GM23338 (cell line): ENCODE measurements at regions not wholly inside any gene's neighbourhood (a gene's known extent, or its start where the extent isn't known, plus 50 kb on each side); places are given as distances from the start of the nearest gene placed in this dataset.

Source experiments
- ATAC-seq: fragments of 200-7000 bp; cut with Tn5 transposase; 3 replicates; pipeline ENCODE4 v1.9.1; 2020
- DNase-seq: peaks from one replicate; pipeline ENCODE4 v3.0.0-alpha.2; 2015; ENCODE audit warnings: low spot score
- H2AFZ ChIP-seq: fragments of 200-600 bp; sonication (generic); 2 replicates; pipeline ENCODE4 v1.8.0; 2016; ENCODE audit warnings: antibody characterized with exemption, mild to moderate bottlenecking, moderate library complexity
- H3F3A ChIP-seq: fragments of 200-600 bp; sonication (generic); replicated peaks from 2 replicates; pipeline ENCODE4 v1.8.0; 2017; ENCODE audit warnings: antibody characterized with exemption, mixed run types, low read depth
- H3K27ac ChIP-seq: fragments of 200-600 bp; sonication (generic); 2 replicates; pipeline ENCODE4 v1.6.1; 2016; ENCODE audit warnings: low read depth
- H3K27me3 ChIP-seq: fragments of 200-600 bp; sonication (generic); 2 replicates; pipeline ENCODE4 v1.8.0; 2016; ENCODE audit warnings: mild to moderate bottlenecking, mixed run types, moderate library complexity; ENCODE audit not compliant: insufficient read depth
- H3K36me3 ChIP-seq: fragments of 200-600 bp; sonication (generic); 2 replicates; pipeline ENCODE4 v1.8.0; 2016; ENCODE audit warnings: mild to moderate bottlenecking; ENCODE audit not compliant: insufficient read depth
- H3K4me1 ChIP-seq: fragments of 200-600 bp; sonication (generic); 2 replicates; pipeline ENCODE4 v1.8.0; 2016; ENCODE audit warnings: mild to moderate bottlenecking, moderate library complexity; ENCODE audit not compliant: insufficient read depth
- H3K4me2 ChIP-seq: fragments of 200-600 bp; sonication (generic); 2 replicates; pipeline ENCODE4 v1.7.1; 2017; ENCODE audit warnings: mixed run types
- H3K4me3 ChIP-seq: fragments of 200-600 bp; sonication (generic); 2 replicates; pipeline ENCODE4 v1.6.1; 2016; ENCODE audit warnings: mixed run types
- H3K79me2 ChIP-seq: fragments of 200-600 bp; sonication (generic); replicated peaks from 2 replicates; pipeline ENCODE4 v1.8.0; 2017; ENCODE audit warnings: mild to moderate bottlenecking; ENCODE audit not compliant: insufficient read depth
- H3K9me2 ChIP-seq: fragments of 200-600 bp; sonication (generic); 2 replicates; pipeline ENCODE4 v1.8.0; 2017; ENCODE audit not compliant: insufficient read depth
- H4K20me1 ChIP-seq: fragments of 200-600 bp; sonication (generic); replicated peaks from 2 replicates; pipeline ENCODE4 v1.8.0; 2017; ENCODE audit warnings: mild to moderate bottlenecking; ENCODE audit not compliant: insufficient read depth
- H3K27ac Mint-ChIP-seq: 2 replicates; pipeline ENCODE4 v1.8.0; 2020; ENCODE audit warnings: inconsistent platforms, mild to moderate bottlenecking, moderate library complexity, mixed read lengths
- H3K27me3 Mint-ChIP-seq: 3 replicates; pipeline ENCODE4 v1.8.0; 2022; ENCODE audit warnings: low read depth, mild to moderate bottlenecking, moderate library complexity, mixed read lengths, inconsistent platforms; ENCODE audit not compliant: insufficient read depth, poor library complexity
- H3K36me3 Mint-ChIP-seq: 3 replicates; pipeline ENCODE4 v1.8.0; 2021; ENCODE audit warnings: low read depth, mild to moderate bottlenecking, inconsistent platforms, moderate library complexity, mixed read lengths
- H3K4me1 Mint-ChIP-seq: 3 replicates; pipeline ENCODE4 v1.8.0; 2020; ENCODE audit warnings: mild to moderate bottlenecking, inconsistent platforms, mixed read lengths
- H3K4me3 Mint-ChIP-seq: 3 replicates; pipeline ENCODE4 v1.8.0; 2021; ENCODE audit warnings: moderate library complexity, mild to moderate bottlenecking, inconsistent platforms, mixed read lengths
- H3K9me3 Mint-ChIP-seq: 3 replicates; pipeline ENCODE4 v1.8.0; 2020; ENCODE audit warnings: moderate library complexity, mild to moderate bottlenecking, inconsistent platforms, mixed read lengths
- CREB1 ChIP-seq: fragments of 250-450 bp; sonication (Bioruptor Pico); IDR thresholded peaks from 2 replicates; pipeline ENCODE4 v1.5.0; 2020; ENCODE audit warnings: low read depth, mild to moderate bottlenecking, moderate library complexity
- ETS1 ChIP-seq: IDR thresholded peaks from 2 replicates; pipeline ENCODE4 v1.6.1; 2016; ENCODE audit warnings: antibody characterized with exemption
- EZH2 ChIP-seq: fragments of 200-600 bp; sonication (generic); IDR thresholded peaks from one replicate; pipeline ENCODE4 v1.8.0; 2017; ENCODE audit warnings: antibody characterized with exemption, mild to moderate bottlenecking, low read depth; ENCODE audit not compliant: unreplicated experiment
- EZH2phosphoT487 ChIP-seq: fragments of 200-600 bp; sonication (generic); IDR thresholded peaks from one replicate; pipeline ENCODE4 v1.8.1; 2018; ENCODE audit warnings: antibody characterized with exemption; ENCODE audit not compliant: unreplicated experiment
- JUNB ChIP-seq: IDR thresholded peaks from one replicate; pipeline ENCODE4 v1.6.1; 2016; ENCODE audit warnings: antibody characterized with exemption; ENCODE audit not compliant: unreplicated experiment
- NANOG ChIP-seq: IDR thresholded peaks from 2 replicates; pipeline ENCODE4 v1.6.1; 2016; ENCODE audit warnings: antibody characterized with exemption, borderline replicate concordance
- POLR2AphosphoS5 ChIP-seq: IDR thresholded peaks from 2 replicates; pipeline ENCODE4 v1.6.1; 2016; ENCODE audit warnings: antibody characterized with exemption, low read depth
- REST ChIP-seq: IDR thresholded peaks from one replicate; pipeline ENCODE4 v1.6.1; 2018; ENCODE audit warnings: antibody characterized with exemption; ENCODE audit not compliant: unreplicated experiment
- STAT1 ChIP-seq: IDR thresholded peaks from one replicate; pipeline ENCODE4 v1.6.1; 2016; ENCODE audit warnings: antibody characterized with exemption; ENCODE audit not compliant: unreplicated experiment
- ZNF114 ChIP-seq: fragments of 250-450 bp; sonication (Bioruptor Pico); IDR thresholded peaks from 2 replicates; pipeline ENCODE4 v1.5.0; 2020; ENCODE audit warnings: mild to moderate bottlenecking, moderate library complexity
- ZNF331 ChIP-seq: fragments of 250-450 bp; sonication (Bioruptor Pico); IDR thresholded peaks from 2 replicates; pipeline ENCODE4 v1.5.0; 2020; ENCODE audit warnings: low read depth, mild to moderate bottlenecking, moderate library complexity
- ZNF462 ChIP-seq: fragments of 250-450 bp; sonication (Bioruptor Pico); IDR thresholded peaks from 2 replicates; pipeline ENCODE4 v1.5.0; 2020; ENCODE audit warnings: mild to moderate bottlenecking, moderate library complexity
- TF ChIP-seq, protein P1 (sequence below), 2 experiments: fragments of 200-600 bp in 1 of 2; sonication (generic) in 1 of 2; conservative IDR thresholded peaks; 2 replicates each; pipeline versions ENCODE4 v1.5.1 to v1.6.1; 2016 to 2017; ENCODE audit warnings: antibody characterized with exemption in 2 of 2, low read depth in 2 of 2, mild to moderate bottlenecking in 2 of 2, moderate library complexity in 1 of 2

DNA sequence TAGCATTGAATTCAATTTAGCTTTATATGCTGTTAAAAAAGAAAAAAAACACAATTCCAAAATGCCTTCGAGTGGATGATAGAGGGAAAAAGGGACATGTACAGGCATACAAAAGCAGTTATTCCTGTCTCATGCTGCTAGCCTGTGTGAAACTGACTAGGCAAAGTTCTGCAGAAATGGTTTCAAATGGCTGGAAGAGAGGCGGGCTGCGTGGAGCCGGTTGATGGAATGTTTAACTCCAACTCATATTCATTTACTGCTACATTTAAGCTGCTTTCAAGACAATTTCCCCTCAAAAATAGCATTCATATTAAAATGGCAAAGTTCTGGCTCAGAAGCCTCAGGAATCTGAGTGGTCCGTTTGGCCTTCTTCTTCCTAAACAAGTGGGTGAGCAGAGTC is 143.8 kb upstream of the PPARGC1A start:
- H3K4me2 ChIP-seq: no peak overlapping the region
- no peaks in the 10 kb centered on the region for H4K20me1 ChIP-seq
- H3K36me3 ChIP-seq: no peaks in the 10 kb centered on the region
- no peaks in the 10 kb centered on the region for H3K9me2 ChIP-seq
- H3K4me3 Mint-ChIP-seq: no peak overlapping the region
- ATAC-seq: no peak
- H2AFZ ChIP-seq: 0 out of 2 replicates have a peak overlapping the region, but pooled peaks have one; percentile 40
- no peak for DNase-seq
- H3K36me3 Mint-ChIP-seq: no peaks in the 10 kb centered on the region
- no peaks in the 10 kb centered on the region for H3K27me3 ChIP-seq
- no peak overlapping the region for H3K27ac ChIP-seq
- H3K4me3 ChIP-seq: no peak overlapping the region
- no peaks in the 10 kb centered on the region for H3K9me3 Mint-ChIP-seq
- 0 out of 2 replicates have a peak, but pooled peaks cover 8% of the 10 kb centered on the region for H3K4me1 ChIP-seq
- H3F3A ChIP-seq: no peaks in the 10 kb centered on the region
- H3K4me1 Mint-ChIP-seq: peaks cover 13% of the 10 kb centered on the region; the same call in 2 of the 3 replicates
- H3K79me2 ChIP-seq: no peaks in the 10 kb centered on the region
- no peak overlapping the region for H3K27ac Mint-ChIP-seq
- no peaks in the 10 kb centered on the region for H3K27me3 Mint-ChIP-seq
- no peak for TF ChIP-seq ZNF331 (CRISPR knock-in tag)
- TF ChIP-seq STAT1: no peak
- no peak for TF ChIP-seq NANOG
- TF ChIP-seq POLR2AphosphoS5: no peak
- TF ChIP-seq CREB1: no peak
- TF ChIP-seq ETS1: no peak
- TF ChIP-seq ZNF462: no peak
- TF ChIP-seq REST: no peak
- TF ChIP-seq, protein P1, sequence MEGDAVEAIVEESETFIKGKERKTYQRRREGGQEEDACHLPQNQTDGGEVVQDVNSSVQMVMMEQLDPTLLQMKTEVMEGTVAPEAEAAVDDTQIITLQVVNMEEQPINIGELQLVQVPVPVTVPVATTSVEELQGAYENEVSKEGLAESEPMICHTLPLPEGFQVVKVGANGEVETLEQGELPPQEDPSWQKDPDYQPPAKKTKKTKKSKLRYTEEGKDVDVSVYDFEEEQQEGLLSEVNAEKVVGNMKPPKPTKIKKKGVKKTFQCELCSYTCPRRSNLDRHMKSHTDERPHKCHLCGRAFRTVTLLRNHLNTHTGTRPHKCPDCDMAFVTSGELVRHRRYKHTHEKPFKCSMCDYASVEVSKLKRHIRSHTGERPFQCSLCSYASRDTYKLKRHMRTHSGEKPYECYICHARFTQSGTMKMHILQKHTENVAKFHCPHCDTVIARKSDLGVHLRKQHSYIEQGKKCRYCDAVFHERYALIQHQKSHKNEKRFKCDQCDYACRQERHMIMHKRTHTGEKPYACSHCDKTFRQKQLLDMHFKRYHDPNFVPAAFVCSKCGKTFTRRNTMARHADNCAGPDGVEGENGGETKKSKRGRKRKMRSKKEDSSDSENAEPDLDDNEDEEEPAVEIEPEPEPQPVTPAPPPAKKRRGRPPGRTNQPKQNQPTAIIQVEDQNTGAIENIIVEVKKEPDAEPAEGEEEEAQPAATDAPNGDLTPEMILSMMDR (conservative IDR thresholded peaks at IDR 0.05; ENCODE audit: low read depth in 2 of 2): no peak
- no peak for TF ChIP-seq EZH2
- no peak for TF ChIP-seq EZH2phosphoT487
- no peak for TF ChIP-seq ZNF114 (CRISPR knock-in tag)
- no peak for TF ChIP-seq JUNB
